Spinal cord (tissue), 9 donors: ENCODE measurements at regions not wholly inside any gene's neighbourhood (a gene's known extent, or its start where the extent isn't known, plus 50 kb on each side); places are given as distances from the start of the nearest gene placed in this dataset.
"Not testable (repeated sequence)": the region's sequence is repeated elsewhere in the genome, so short reads cannot be mapped to it uniquely, and the experiment has no call there.

ENCODE experiments used
- DNase-seq, 6 donors: peaks; one replicate each; pipeline versions ENCODE4 v3.0.0 to v3.0.0-alpha.2; 2013 to 2015; ENCODE audit warnings: low spot score in 6 of 6, low read depth in 4 of 6
- H3K27ac ChIP-seq: one replicate; pipeline ENCODE4 v1.5.1; 2013; ENCODE audit warnings: low read depth, low read length, control low read depth
- H3K27me3 ChIP-seq: one replicate; pipeline ENCODE4 v1.6.1; 2013; ENCODE audit warnings: low read length; ENCODE audit not compliant: control insufficient read depth, insufficient read depth
- H3K36me3 ChIP-seq: one replicate; pipeline ENCODE4 v1.6.1; 2013; ENCODE audit warnings: low read length; ENCODE audit not compliant: control insufficient read depth, insufficient read depth
- H3K4me1 ChIP-seq: one replicate; pipeline ENCODE4 v1.6.1; 2013; ENCODE audit warnings: low read length; ENCODE audit not compliant: control insufficient read depth, insufficient read depth
- H3K4me3 ChIP-seq: one replicate; pipeline ENCODE4 v1.5.1; 2013; ENCODE audit warnings: low read depth, low read length, control low read depth
- H3K9me3 ChIP-seq: one replicate; pipeline ENCODE4 v1.6.1; 2013; ENCODE audit warnings: low read length; ENCODE audit not compliant: control insufficient read depth, insufficient read depth
- WGBS: methylation state at CpG from one replicate; pipeline ENCODE4 v1.1.5; 2013; ENCODE audit warnings: missing lambda C conversion rate; ENCODE audit not compliant: insufficient coverage; 5-methylcytosine and 5-hydroxymethylcytosine counted together
- donor health status: healthy.

- Histone ChIP-seq H3K27me3 (no peaks in the 10 kb centered on the region), H3K27ac (no peak overlapping the region), H3K36me3 (no peaks in the 10 kb centered on the region), H3K9me3 (peaks cover 5% of the 10 kb centered on the region), H3K4me3 (no peak overlapping the region), H3K4me1 (no peaks in the 10 kb centered on the region)
- 82% methylated on average over 2 of the region's 2 CpGs for WGBS
- DNase-seq, result no peak
These were observed 79.0 kb upstream of the GMDS start for GRCh38 chr6:2324166-2324953.

DNA sequence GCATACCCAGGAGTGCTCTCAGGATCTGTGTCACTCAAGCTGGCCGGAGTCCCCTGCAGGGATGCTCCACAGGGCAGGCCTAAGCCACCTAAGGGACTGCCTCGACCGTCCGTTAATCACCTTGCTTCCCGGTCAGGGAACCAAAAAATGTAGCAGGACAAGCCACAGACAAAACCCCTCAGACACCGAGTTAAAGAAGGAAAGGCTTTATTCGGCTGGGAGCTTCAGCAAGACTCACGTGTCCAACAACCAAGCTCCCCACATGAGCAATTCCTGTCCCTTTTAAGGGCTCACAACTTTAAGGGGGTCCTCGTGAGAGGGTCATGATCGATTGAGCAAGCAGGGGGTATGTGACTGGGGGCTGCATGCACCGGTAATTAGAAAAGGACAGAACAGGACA is 72.1 kb upstream of the GMDS start:
- not testable (repeated sequence) for DNase-seq, H3K27me3 ChIP-seq, H3K4me1 ChIP-seq, H3K36me3 ChIP-seq, H3K4me3 ChIP-seq, H3K9me3 ChIP-seq, H3K27ac ChIP-seq
- 94% methylated on average over 6 of the region's 11 CpGs for WGBS

GRCh38 chr6:2314641-2315040 is 69.2 kb upstream of the GMDS start:
- H3K4me3 ChIP-seq, result no peak overlapping the region
- H3K27ac ChIP-seq, result no peak overlapping the region
- 88% methylated on average over 4 of the region's 7 CpGs for WGBS
- H3K4me1 ChIP-seq, result no peaks in the 10 kb centered on the region
- peaks cover 1% of the 10 kb centered on the region for H3K9me3 ChIP-seq
- peak in 1 of 6 donors; percentile 1 for DNase-seq
- no peaks in the 10 kb centered on the region for H3K36me3 ChIP-seq
- H3K27me3 ChIP-seq, result no peaks in the 10 kb centered on the region

DNA sequence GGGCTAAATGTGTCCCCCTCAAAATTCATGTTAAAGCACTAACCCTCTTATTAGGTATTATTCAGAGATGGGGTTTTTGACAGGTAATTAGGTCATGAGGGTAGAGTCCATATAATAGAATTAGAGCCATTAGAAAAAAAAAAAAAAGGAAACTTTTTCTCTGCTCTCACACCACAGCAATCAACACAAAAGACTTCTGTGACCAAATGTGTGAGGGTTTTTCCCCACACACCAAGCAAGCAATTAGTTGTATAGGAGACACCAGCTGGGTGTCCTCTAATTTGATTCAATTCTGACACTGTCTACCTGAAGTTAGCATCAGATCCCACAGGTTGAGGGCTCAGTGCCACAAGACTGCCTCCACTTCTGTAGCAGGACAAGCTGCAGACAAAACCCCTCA is 64.6 kb upstream of the GMDS start:
- Histone ChIP-seq H3K9me3 (peaks cover 2% of the 10 kb centered on the region), H3K4me1 (no peaks in the 10 kb centered on the region), H3K4me3 (no peak overlapping the region), H3K27me3 (no peaks in the 10 kb centered on the region), H3K36me3 (no peaks in the 10 kb centered on the region), H3K27ac (no peak overlapping the region)
- no peak for DNase-seq

GRCh38 chr6:2309122-2309521 is 63.7 kb upstream of the GMDS start:
- Histone ChIP-seq H3K4me1 (no peaks in the 10 kb centered on the region), H3K36me3 (no peaks in the 10 kb centered on the region), H3K27ac (no peak overlapping the region), H3K4me3 (no peak overlapping the region), H3K9me3 (peaks cover 2% of the 10 kb centered on the region), H3K27me3 (no peaks in the 10 kb centered on the region)
- WGBS, result no CpG with 5 or more reads among the region's 4 CpGs
- DNase-seq, result no peak

GRCh38 chr6:2307799-2308198 is 62.4 kb upstream of the GMDS start:
- Histone ChIP-seq H3K36me3 (no peaks in the 10 kb centered on the region), H3K27me3 (no peaks in the 10 kb centered on the region), H3K4me3 (no peak overlapping the region), H3K27ac (no peak overlapping the region), H3K9me3 (peaks cover 2% of the 10 kb centered on the region), H3K4me1 (no peaks in the 10 kb centered on the region)
- 50% methylated on average over 1 of the region's 3 CpGs for WGBS
- DNase-seq, result no peak

DNA sequence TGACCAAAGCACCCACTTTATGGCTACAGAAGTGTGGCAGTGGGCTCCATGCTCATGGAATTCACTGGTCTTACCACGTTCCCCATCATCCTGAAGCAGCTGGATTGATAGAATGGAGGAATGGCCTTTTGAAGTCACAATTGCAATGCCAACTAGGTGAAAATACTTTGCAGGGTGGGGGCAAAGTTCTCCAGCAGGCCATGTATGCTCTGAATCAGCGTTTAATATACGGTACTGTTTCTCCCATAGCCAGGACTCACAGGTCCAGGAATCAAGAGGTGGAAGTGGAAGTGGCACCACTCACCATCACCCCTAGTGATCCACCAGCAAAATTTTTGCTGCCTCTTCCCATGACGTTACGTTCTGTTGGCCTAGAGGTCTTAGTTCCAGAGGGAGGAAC is 60.5 kb upstream of the GMDS start:
- Histone ChIP-seq H3K4me3 (no peak overlapping the region), H3K36me3 (no peaks in the 10 kb centered on the region), H3K27ac (no peak overlapping the region), H3K9me3 (peaks cover 2% of the 10 kb centered on the region), H3K4me1 (no peaks in the 10 kb centered on the region), H3K27me3 (no peaks in the 10 kb centered on the region)
- no peak for DNase-seq
- WGBS, result 93% methylated on average over 2 of the region's 5 CpGs

DNA sequence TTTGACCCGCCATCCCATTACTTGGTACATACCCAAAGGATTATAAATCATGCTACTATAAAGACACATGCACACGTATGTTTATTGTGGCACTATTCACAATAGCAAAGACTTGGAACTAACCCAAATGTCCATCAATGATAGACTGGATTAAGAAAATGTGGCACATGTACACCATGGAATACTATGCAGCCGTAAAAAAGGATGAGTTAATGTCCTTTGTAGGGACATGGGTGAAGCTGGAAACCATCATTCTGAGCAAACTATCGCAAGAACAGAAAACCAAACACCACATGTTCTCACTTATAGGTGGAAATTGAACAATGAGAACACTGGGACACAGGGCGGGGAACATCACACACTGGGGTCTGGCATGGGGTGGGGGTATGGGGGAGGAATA is 57.1 kb upstream of the GMDS start:
- DNase-seq, H3K36me3 ChIP-seq, H3K4me3 ChIP-seq, H3K27ac ChIP-seq, H3K4me1 ChIP-seq, H3K9me3 ChIP-seq, H3K27me3 ChIP-seq: not testable (repeated sequence)
- no CpG with 5 or more reads among the region's 5 CpGs for WGBS

- no peaks in the 10 kb centered on the region for H3K9me3 ChIP-seq
- no peak overlapping the region for H3K4me3 ChIP-seq
These were observed 51.4 kb upstream of the GMDS start for GRCh38 chr6:2296781-2297180.

More at GRCh38 chr6:2296781-2297180, 51.4 kb upstream of the GMDS start:
- Histone ChIP-seq H3K4me1 (no peaks in the 10 kb centered on the region), H3K27me3 (no peaks in the 10 kb centered on the region), H3K36me3 (no peaks in the 10 kb centered on the region), H3K27ac (no peak overlapping the region)
- 75% methylated on average over 2 of the region's 2 CpGs for whole genome bisulfite sequencing
- no peak for DNase-seq
